ENCODE measurements at regions not wholly inside any gene's neighbourhood (a gene's known extent, or its start where the extent isn't known, plus 50 kb on each side); places are given as distances from the start of the nearest gene placed in this dataset.
"Not testable (repeated sequence)": the region's sequence is repeated elsewhere in the genome, so short reads cannot be mapped to it uniquely, and the experiment has no call there.

DNA sequence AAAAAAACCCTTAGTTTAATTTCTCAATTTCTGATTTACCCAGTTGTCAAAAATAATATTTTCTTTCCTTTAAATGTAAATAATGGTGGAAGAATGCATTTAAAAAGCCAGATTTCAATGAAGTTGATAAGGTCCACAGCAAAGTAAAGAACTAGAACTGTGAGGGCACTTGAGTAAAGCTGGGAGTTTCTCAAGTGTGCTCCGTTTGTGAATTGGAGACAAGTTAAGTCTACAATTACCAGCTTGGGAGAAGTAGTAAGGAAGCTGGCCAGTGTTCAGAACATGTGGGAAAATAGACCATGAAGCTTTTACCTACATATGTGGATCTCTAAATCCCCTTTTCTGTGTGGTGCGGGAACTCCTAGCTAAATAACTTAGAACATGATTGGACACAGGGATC is 239.4 kb downstream of the OXSM start:
- Histone ChIP-seq H4K20me1 (ENCODE audit: insufficient read depth) (no peaks in the 10 kb centered on the region), H3K4me2 (no peak overlapping the region), H3K4me1 (ENCODE audit: control insufficient read depth in 1 of 2, insufficient read depth in 2 of 2, low read depth in 1 of 2, low read length in 1 of 2) (no peaks in the 10 kb centered on the region), H3K36me3 (replicated peaks in 1 of 2; ENCODE audit: control insufficient read depth in 1 of 2, insufficient read depth in 2 of 2, low read length in 1 of 2) (no peaks in the 10 kb centered on the region), H3K79me2 (ENCODE audit: insufficient read depth) (no peaks in the 10 kb centered on the region), H3K9me3 (0 out of 2 replicates have a peak, but pooled peaks cover 5% of the 10 kb centered on the region), H3K27me3 (ENCODE audit: insufficient read depth) (no peaks in the 10 kb centered on the region), H3F3A (replicated peaks; ENCODE audit: insufficient read depth) (no peaks in the 10 kb centered on the region), H3K27ac (ENCODE audit: low read depth in 2 of 2, low read length in 1 of 2) (no peak overlapping the region), H2AFZ (ENCODE audit: low read depth) (no peak overlapping the region), H3K4me3 (ENCODE audit: low read depth in 2 of 2, low read length in 1 of 2) (no peak overlapping the region), H3K9ac (no peak overlapping the region), H3K9me2 (no peaks in the 10 kb centered on the region)
- POLR2A ChIA-PET: no interaction called here
- WGBS (ENCODE audit: low lambda C conversion rate): 25% methylated on average over 2 of the region's 2 CpGs
- CTCF ChIA-PET: interaction anchor here (0.7 kb wide), 1 partner anchor 363 kb away, joined by 3 read pairs; no protein-coding TSS in a partner anchor
- no peak for TF ChIP-seq MXI1 (IDR thresholded peaks at IDR 0.05; ENCODE audit: low read depth, low read length)
- TF ChIP-seq, protein P1, sequence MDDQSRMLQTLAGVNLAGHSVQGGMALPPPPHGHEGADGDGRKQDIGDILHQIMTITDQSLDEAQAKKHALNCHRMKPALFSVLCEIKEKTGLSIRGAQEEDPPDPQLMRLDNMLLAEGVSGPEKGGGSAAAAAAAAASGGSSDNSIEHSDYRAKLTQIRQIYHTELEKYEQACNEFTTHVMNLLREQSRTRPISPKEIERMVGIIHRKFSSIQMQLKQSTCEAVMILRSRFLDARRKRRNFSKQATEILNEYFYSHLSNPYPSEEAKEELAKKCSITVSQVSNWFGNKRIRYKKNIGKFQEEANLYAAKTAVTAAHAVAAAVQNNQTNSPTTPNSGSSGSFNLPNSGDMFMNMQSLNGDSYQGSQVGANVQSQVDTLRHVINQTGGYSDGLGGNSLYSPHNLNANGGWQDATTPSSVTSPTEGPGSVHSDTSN (IDR thresholded peaks at IDR 0.05): no peak
- TF ChIP-seq SMC3 (IDR thresholded peaks at IDR 0.05; ENCODE audit: low read depth, low read length): no peak
- no peak for TF ChIP-seq RXRA (IDR thresholded peaks at IDR 0.05; ENCODE audit: borderline replicate concordance, low read depth)
- TF ChIP-seq, protein P2, sequence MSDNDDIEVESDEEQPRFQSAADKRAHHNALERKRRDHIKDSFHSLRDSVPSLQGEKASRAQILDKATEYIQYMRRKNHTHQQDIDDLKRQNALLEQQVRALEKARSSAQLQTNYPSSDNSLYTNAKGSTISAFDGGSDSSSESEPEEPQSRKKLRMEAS (IDR thresholded peaks at IDR 0.05; ENCODE audit: low read depth): no peak
- TF ChIP-seq FOXM1 (IDR thresholded peaks at IDR 0.05; ENCODE audit: low read depth): no peak
- TF ChIP-seq, protein P3, sequence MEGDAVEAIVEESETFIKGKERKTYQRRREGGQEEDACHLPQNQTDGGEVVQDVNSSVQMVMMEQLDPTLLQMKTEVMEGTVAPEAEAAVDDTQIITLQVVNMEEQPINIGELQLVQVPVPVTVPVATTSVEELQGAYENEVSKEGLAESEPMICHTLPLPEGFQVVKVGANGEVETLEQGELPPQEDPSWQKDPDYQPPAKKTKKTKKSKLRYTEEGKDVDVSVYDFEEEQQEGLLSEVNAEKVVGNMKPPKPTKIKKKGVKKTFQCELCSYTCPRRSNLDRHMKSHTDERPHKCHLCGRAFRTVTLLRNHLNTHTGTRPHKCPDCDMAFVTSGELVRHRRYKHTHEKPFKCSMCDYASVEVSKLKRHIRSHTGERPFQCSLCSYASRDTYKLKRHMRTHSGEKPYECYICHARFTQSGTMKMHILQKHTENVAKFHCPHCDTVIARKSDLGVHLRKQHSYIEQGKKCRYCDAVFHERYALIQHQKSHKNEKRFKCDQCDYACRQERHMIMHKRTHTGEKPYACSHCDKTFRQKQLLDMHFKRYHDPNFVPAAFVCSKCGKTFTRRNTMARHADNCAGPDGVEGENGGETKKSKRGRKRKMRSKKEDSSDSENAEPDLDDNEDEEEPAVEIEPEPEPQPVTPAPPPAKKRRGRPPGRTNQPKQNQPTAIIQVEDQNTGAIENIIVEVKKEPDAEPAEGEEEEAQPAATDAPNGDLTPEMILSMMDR (IDR thresholded peaks at IDR 0.05): no peak
- no peak for TF ChIP-seq FOSL2 (IDR thresholded peaks at IDR 0.05; ENCODE audit: borderline replicate concordance, low read depth)
- no peak for TF ChIP-seq RAD21 (IDR thresholded peaks at IDR 0.05; ENCODE audit: low read length)
- TF ChIP-seq JUND (IDR thresholded peaks at IDR 0.05): no peak
- TF ChIP-seq TCF12 (IDR thresholded peaks at IDR 0.05): no peak
- TF ChIP-seq GATA2 (CRISPR knock-in tag; IDR thresholded peaks at IDR 0.05): no peak
- no peak for TF ChIP-seq TAF1 (IDR thresholded peaks at IDR 0.05; ENCODE audit: borderline replicate concordance, low read depth, low read length)
- TF ChIP-seq, protein P4, sequence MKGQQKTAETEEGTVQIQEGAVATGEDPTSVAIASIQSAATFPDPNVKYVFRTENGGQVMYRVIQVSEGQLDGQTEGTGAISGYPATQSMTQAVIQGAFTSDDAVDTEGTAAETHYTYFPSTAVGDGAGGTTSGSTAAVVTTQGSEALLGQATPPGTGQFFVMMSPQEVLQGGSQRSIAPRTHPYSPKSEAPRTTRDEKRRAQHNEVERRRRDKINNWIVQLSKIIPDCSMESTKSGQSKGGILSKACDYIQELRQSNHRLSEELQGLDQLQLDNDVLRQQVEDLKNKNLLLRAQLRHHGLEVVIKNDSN (IDR thresholded peaks at IDR 0.05; ENCODE audit: borderline replicate concordance, low read depth): no peak
- no peak for TF ChIP-seq CHD2 (IDR thresholded peaks at IDR 0.05; ENCODE audit: low read length, partially characterized antibody)
- no peak for TF ChIP-seq SIN3A (IDR thresholded peaks at IDR 0.05; ENCODE audit: borderline replicate concordance, low read depth, low read length)
- no peak for DNase-seq

DNA sequence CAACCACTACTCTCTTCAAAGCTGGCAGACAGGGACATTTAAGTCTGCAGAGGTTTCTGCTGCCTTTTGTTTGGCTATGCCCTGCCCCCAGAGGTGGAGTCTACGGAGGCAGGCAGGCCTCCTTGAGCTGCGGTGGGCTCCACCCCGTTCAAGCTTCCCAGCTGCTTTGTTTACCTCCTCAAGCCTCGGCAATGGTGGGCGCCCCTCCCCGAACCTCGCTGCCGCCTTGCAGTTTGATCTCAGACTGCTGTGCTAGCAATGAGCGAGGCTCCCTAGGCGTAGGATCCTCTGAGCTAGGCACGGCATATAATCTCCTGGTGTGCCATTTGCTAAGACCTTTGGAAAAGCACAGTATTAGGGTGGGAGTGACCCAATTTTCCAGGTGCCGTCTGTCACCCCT is 252.2 kb downstream of the OXSM start:
- CTCF ChIA-PET: interaction anchor here (0.6 kb wide), 1 partner anchor 1418 kb away, joined by 3 read pairs; no protein-coding TSS in a partner anchor
- not testable (repeated sequence) for H3K4me2 ChIP-seq

More for the DNA sequence above, 252.2 kb downstream of the OXSM start:
- H3K9me3 ChIP-seq; H3K4me3 ChIP-seq (ENCODE audit: low read depth in 2 of 2, low read length in 1 of 2); H3K9ac ChIP-seq; H3K9me2 ChIP-seq; H4K20me1 ChIP-seq (ENCODE audit: insufficient read depth); H3F3A ChIP-seq (replicated peaks; ENCODE audit: insufficient read depth); H3K27me3 ChIP-seq (ENCODE audit: insufficient read depth); DNase-seq; H2AFZ ChIP-seq (ENCODE audit: low read depth); H3K27ac ChIP-seq (ENCODE audit: low read depth in 2 of 2, low read length in 1 of 2); H3K36me3 ChIP-seq (replicated peaks in 1 of 2; ENCODE audit: control insufficient read depth in 1 of 2, insufficient read depth in 2 of 2, low read length in 1 of 2); H3K79me2 ChIP-seq (ENCODE audit: insufficient read depth); POLR2A ChIA-PET; H3K4me1 ChIP-seq (ENCODE audit: control insufficient read depth in 1 of 2, insufficient read depth in 2 of 2, low read depth in 1 of 2, low read length in 1 of 2): not testable (repeated sequence)
- 5% methylated on average over 9 of the region's 12 CpGs for WGBS (ENCODE audit: low lambda C conversion rate)

All from SK-N-SH (cell line).